NT2/D1 (cell line): ENCODE measurements at regions not wholly inside any gene's neighbourhood (a gene's known extent, or its start where the extent isn't known, plus 50 kb on each side); places are given as distances from the start of the nearest gene placed in this dataset.

ENCODE experiments used
- DNase-seq: peaks from one replicate; pipeline ENCODE4 v3.0.0-alpha.2; 2011; ENCODE audit warnings: low read depth, low spot score
- H3K27me3 ChIP-seq: 2 replicates; pipeline ENCODE4 v1.6.0; 2011; ENCODE audit warnings: mild to moderate bottlenecking; ENCODE audit not compliant: insufficient read length, insufficient read depth
- H3K36me3 ChIP-seq: 2 replicates; pipeline ENCODE4 v1.6.1; 2011; ENCODE audit warnings: mild to moderate bottlenecking, low read length, mixed read lengths; ENCODE audit not compliant: insufficient read depth, insufficient read length
- H3K4me1 ChIP-seq: 2 replicates; pipeline ENCODE4 v1.5.1; 2011; ENCODE audit not compliant: insufficient read depth, insufficient read length
- H3K4me3 ChIP-seq: 2 replicates; pipeline ENCODE4 v1.5.1; 2011; ENCODE audit warnings: low read depth; ENCODE audit not compliant: insufficient read length
- H3K9ac ChIP-seq: 2 replicates; pipeline ENCODE4 v1.6.0; 2011; ENCODE audit warnings: low read depth; ENCODE audit not compliant: insufficient read length
- H3K9me3 ChIP-seq: 2 replicates; pipeline ENCODE4 v1.5.1; 2011; ENCODE audit warnings: mild to moderate bottlenecking, low read length; ENCODE audit not compliant: insufficient read depth
- SUZ12 ChIP-seq: IDR thresholded peaks from 2 replicates; pipeline ENCODE4 v1.6.1; 2011; ENCODE audit not compliant: insufficient read length, insufficient read depth; ENCODE audit errors: extremely low read depth
- YY1 ChIP-seq: IDR thresholded peaks from 2 replicates; pipeline ENCODE4 v1.6.1; 2011; ENCODE audit not compliant: insufficient read length, insufficient read depth
- ZNF274 ChIP-seq: IDR thresholded peaks from 2 replicates; pipeline ENCODE4 v1.6.1; 2011; ENCODE audit warnings: mild to moderate bottlenecking, low read depth, low read length

GRCh38 chr1:82621076-82621475, 820.3 kb downstream of the ADGRL2 start:
- H3K4me1 ChIP-seq = no peaks in the 10 kb centered on the region
- peaks cover 19% of the 10 kb centered on the region for H3K9me3 ChIP-seq
- H3K36me3 ChIP-seq = no peaks in the 10 kb centered on the region
- H3K9ac ChIP-seq = no peak overlapping the region
- no peak for DNase-seq
- no peaks in the 10 kb centered on the region for H3K27me3 ChIP-seq
- no peak for TF ChIP-seq YY1
- no peak overlapping the region for H3K4me3 ChIP-seq

GRCh38 chr1:82614090-82614489, 813.4 kb downstream of the ADGRL2 start:
- H3K36me3 ChIP-seq = no peaks in the 10 kb centered on the region
- no peaks in the 10 kb centered on the region for H3K9me3 ChIP-seq
- no peak overlapping the region for H3K9ac ChIP-seq
- TF ChIP-seq YY1 = no peak
- no peak for TF ChIP-seq SUZ12
- no peak for TF ChIP-seq ZNF274
- no peaks in the 10 kb centered on the region for H3K4me1 ChIP-seq
- no peaks in the 10 kb centered on the region for H3K27me3 ChIP-seq
- no peak overlapping the region for H3K4me3 ChIP-seq
- no peak for DNase-seq

GRCh38 chr1:82612986-82613385, 812.3 kb downstream of the ADGRL2 start:
- no peak for TF ChIP-seq ZNF274
- no peak for DNase-seq
- Histone ChIP-seq H3K27me3 (no peaks in the 10 kb centered on the region), H3K9me3 (no peaks in the 10 kb centered on the region), H3K4me3 (no peak overlapping the region), H3K9ac (no peak overlapping the region), H3K4me1 (no peaks in the 10 kb centered on the region), H3K36me3 (no peaks in the 10 kb centered on the region)

GRCh38 chr1:82606546-82606945, 805.8 kb downstream of the ADGRL2 start:
- no peak for DNase-seq
- no peak overlapping the region for H3K4me3 ChIP-seq
- H3K4me1 ChIP-seq = no peaks in the 10 kb centered on the region
- no peaks in the 10 kb centered on the region for H3K27me3 ChIP-seq
- no peaks in the 10 kb centered on the region for H3K36me3 ChIP-seq
- TF ChIP-seq YY1 (no peak), SUZ12 (no peak), ZNF274 (no peak)
- no peak overlapping the region for H3K9ac ChIP-seq
- no peaks in the 10 kb centered on the region for H3K9me3 ChIP-seq

GRCh38 chr1:82604524-82604923, 803.8 kb downstream of the ADGRL2 start:
- TF ChIP-seq ZNF274 (no peak), YY1 (no peak), SUZ12 (no peak)
- Histone ChIP-seq H3K4me3 (no peak overlapping the region), H3K9me3 (no peaks in the 10 kb centered on the region), H3K4me1 (no peaks in the 10 kb centered on the region), H3K27me3 (no peaks in the 10 kb centered on the region), H3K9ac (no peak overlapping the region), H3K36me3 (no peaks in the 10 kb centered on the region)
- no peak for DNase-seq

GRCh38 chr1:82600314-82600713, 799.6 kb downstream of the ADGRL2 start:
- Histone ChIP-seq H3K36me3 (no peaks in the 10 kb centered on the region), H3K4me3 (no peak overlapping the region), H3K9ac (no peak overlapping the region), H3K9me3 (no peaks in the 10 kb centered on the region), H3K4me1 (no peaks in the 10 kb centered on the region), H3K27me3 (no peaks in the 10 kb centered on the region)
- DNase-seq = no peak
- TF ChIP-seq YY1 = no peak
- TF ChIP-seq ZNF274 = no peak
- TF ChIP-seq SUZ12 = no peak

- no peak for DNase-seq
- TF ChIP-seq YY1 (no peak), ZNF274 (no peak), SUZ12 (no peak)
- H3K9ac ChIP-seq = no peak overlapping the region
These were observed 798.1 kb downstream of the ADGRL2 start for GRCh38 chr1:82598812-82599211.

GRCh38 chr1:82598337-82598736, 797.6 kb downstream of the ADGRL2 start:
- no peaks in the 10 kb centered on the region for H3K36me3 ChIP-seq
- no peaks in the 10 kb centered on the region for H3K4me1 ChIP-seq
- H3K9me3 ChIP-seq = no peaks in the 10 kb centered on the region
- H3K27me3 ChIP-seq = no peaks in the 10 kb centered on the region
- H3K9ac ChIP-seq = no peak overlapping the region
- no peak for DNase-seq
- TF ChIP-seq ZNF274 = no peak
- no peak for TF ChIP-seq YY1
- no peak for TF ChIP-seq SUZ12
- H3K4me3 ChIP-seq = no peak overlapping the region

More at GRCh38 chr1:82598812-82599211, 798.1 kb downstream of the ADGRL2 start:
- H3K9me3 ChIP-seq = no peaks in the 10 kb centered on the region
- no peaks in the 10 kb centered on the region for H3K4me1 ChIP-seq
- H3K27me3 ChIP-seq = no peaks in the 10 kb centered on the region
- no peak overlapping the region for H3K4me3 ChIP-seq
- no peaks in the 10 kb centered on the region for H3K36me3 ChIP-seq
